GM12878 (cell line): ENCODE measurements at regions not wholly inside any gene's neighbourhood (a gene's known extent, or its start where the extent isn't known, plus 50 kb on each side); places are given as distances from the start of the nearest gene placed in this dataset.

Source experiments
- ATAC-seq: fragments of 200-7000 bp; cut with Tn5 transposase; 3 replicates; pipeline ENCODE4 v1.9.1; 2020; ENCODE audit warnings: mild to moderate bottlenecking, moderate library complexity
- BruUV-seq: library from RNA; stranded (reverse); fragments of 400-500 nt; replicated peaks from 2 replicates; lab custom pipeline; 2021; lab: Mats Ljungman, UMichigan
- CTCF ChIA-PET: fragments of 300-600 bp; sonication (Branson Sonifier 250); formaldehyde crosslinking; extraction: SDS; loops from one replicate; lab custom pipeline; 2021; ENCODE audit warnings: inconsistent platforms; lab: Yijun Ruan, JAX
- POLR2A ChIA-PET: fragments of 350-600 bp; formaldehyde crosslinking; extraction: SDS; loops from one replicate; lab custom pipeline; 2021; ENCODE audit warnings: inconsistent platforms; lab: Charles Lee
- RAD21 ChIA-PET: fragments of 300-600 bp; sonication (Branson Sonifier 250); formaldehyde crosslinking; loops from one replicate; lab custom pipeline; 2023; ENCODE audit warnings: antibody characterized with exemption; ENCODE audit not compliant: unreplicated experiment; lab: Charles Lee
- SMC1A ChIA-PET: fragments of 300-600 bp; sonication (Branson Sonifier 250); formaldehyde crosslinking; loops from one replicate; lab custom pipeline; 2023; ENCODE audit not compliant: unreplicated experiment, uncharacterized antibody; lab: Charles Lee
- DNase-seq: peaks from one replicate; pipeline ENCODE4 v3.0.0-alpha.2; 2011; ENCODE audit warnings: low read depth, low spot score
- FAIRE-seq: peaks from 3 replicates; lab custom pipeline; 2011; peaks lifted over from hg19 to GRCh38; lab: Jason Lieb, UNC
- H2AFZ ChIP-seq: 2 replicates; pipeline ENCODE4 v1.6.0; 2011; ENCODE audit warnings: low read depth, low read length, control low read depth; ENCODE audit not compliant: control insufficient read depth
- H3K27ac ChIP-seq: 2 replicates; pipeline ENCODE4 v1.5.1; 2011; ENCODE audit warnings: control low read depth; ENCODE audit not compliant: control insufficient read depth, insufficient read depth
- H3K27me3 ChIP-seq, 2 experiments: replicated peaks in 1 of 2; 2 replicates each; pipeline versions ENCODE4 v1.6.0 to v1.6.1; 2011; ENCODE audit warnings: low read length in 1 of 2; ENCODE audit not compliant: control insufficient read depth in 2 of 2, insufficient read depth in 2 of 2
- H3K36me3 ChIP-seq, 2 experiments: 2 replicates each; pipeline ENCODE4 v1.5.1; 2011; ENCODE audit warnings: low read length in 1 of 2; ENCODE audit not compliant: control insufficient read depth in 2 of 2, insufficient read depth in 2 of 2
- H3K4me1 ChIP-seq: 2 replicates; pipeline ENCODE4 v1.6.1; 2011; ENCODE audit warnings: mild to moderate bottlenecking, low read length, moderate library complexity, mixed read lengths; ENCODE audit not compliant: control insufficient read depth, insufficient read depth
- H3K4me2 ChIP-seq: 2 replicates; pipeline ENCODE4 v1.6.0; 2011; ENCODE audit warnings: control low read depth; ENCODE audit not compliant: control insufficient read depth, insufficient read depth
- H3K4me3 ChIP-seq: fragments of 200-600 bp; sonication (generic); 2 replicates; pipeline ENCODE4 v1.5.1; 2016
- H3K79me2 ChIP-seq: 2 replicates; pipeline ENCODE4 v1.6.0; 2011; ENCODE audit warnings: low read length; ENCODE audit not compliant: control insufficient read depth, insufficient read depth
- H3K9ac ChIP-seq: 2 replicates; pipeline ENCODE4 v1.8.0; 2011; ENCODE audit warnings: low read length, control low read depth, mixed read lengths; ENCODE audit not compliant: control insufficient read depth, insufficient read depth
- H3K9me3 ChIP-seq: replicated peaks from 3 replicates; pipeline ENCODE4 v1.5.1; 2011; ENCODE audit warnings: mild to moderate bottlenecking, low read length; ENCODE audit not compliant: control insufficient read depth, insufficient read depth
- H4K20me1 ChIP-seq: 2 replicates; pipeline ENCODE4 v1.6.0; 2011; ENCODE audit not compliant: control insufficient read depth, insufficient read depth
- ASH2L ChIP-seq: fragments of 300-600, 200-600 bp; sonication (generic); IDR thresholded peaks from 2 replicates; pipeline ENCODE4 v1.6.1; 2017; ENCODE audit warnings: low read depth, mild to moderate bottlenecking, borderline replicate concordance
- CEBPZ ChIP-seq: fragments of 150-350 bp; IDR thresholded peaks from 2 replicates; pipeline ENCODE4 v1.6.1; 2016; ENCODE audit warnings: low read depth, low read length
- FOS ChIP-seq: IDR thresholded peaks from 3 replicates; pipeline ENCODE4 v1.6.1; 2011; ENCODE audit warnings: borderline replicate concordance; ENCODE audit not compliant: insufficient read length; ENCODE audit errors: extremely low read depth
- GATAD2B ChIP-seq: fragments of 450-650 bp; conservative IDR thresholded peaks from 2 replicates; pipeline ENCODE4 v1.6.1; 2017; ENCODE audit warnings: low read depth, mild to moderate bottlenecking, moderate library complexity
- LARP7 ChIP-seq: fragments of 450-650 bp; IDR thresholded peaks from 2 replicates; pipeline ENCODE4 v1.6.1; 2017; ENCODE audit warnings: mild to moderate bottlenecking
- MEF2A ChIP-seq: IDR thresholded peaks from 2 replicates; pipeline ENCODE4 v1.6.1; 2011; ENCODE audit warnings: low read depth, mild to moderate bottlenecking, low read length, moderate library complexity; ENCODE audit not compliant: insufficient read depth
- NBN ChIP-seq: fragments of 450-650 bp; IDR thresholded peaks from 2 replicates; pipeline ENCODE4 v1.6.1; 2016
- PML ChIP-seq: IDR thresholded peaks from 2 replicates; pipeline ENCODE4 v1.6.1; 2012; ENCODE audit warnings: low read length, inconsistent platforms
- RCOR1 ChIP-seq: conservative IDR thresholded peaks from 2 replicates; pipeline ENCODE4 v1.6.1; 2012; ENCODE audit warnings: low read depth, low read length, improper control_type of control experiment
- SMAD5 ChIP-seq: IDR thresholded peaks from 2 replicates; pipeline ENCODE4 v1.6.1; 2016; ENCODE audit warnings: antibody characterized with exemption, low read depth
- SP1 ChIP-seq: IDR thresholded peaks from one replicate; pipeline ENCODE4 v1.6.1; 2011; ENCODE audit warnings: low read depth, low read length
- TBL1XR1 ChIP-seq: IDR thresholded peaks from 2 replicates; pipeline ENCODE4 v1.6.1; 2012; ENCODE audit warnings: low read depth, low read length, improper control_type of control experiment
- TCF7 ChIP-seq: IDR thresholded peaks from 2 replicates; pipeline ENCODE4 v1.6.1; 2014; ENCODE audit warnings: antibody characterized with exemption, borderline replicate concordance
- WRNIP1 ChIP-seq: IDR thresholded peaks from 2 replicates; pipeline ENCODE4 v1.6.1; 2011; ENCODE audit warnings: low read depth, low read length, improper control_type of control experiment, borderline replicate concordance
- ZBTB33 ChIP-seq: fragments of 450-650 bp; IDR thresholded peaks from 2 replicates; pipeline ENCODE4 v1.6.1; 2017; ENCODE audit warnings: mild to moderate bottlenecking
- ZNF274 ChIP-seq: IDR thresholded peaks from one replicate; pipeline ENCODE4 v1.8.0; 2011; ENCODE audit not compliant: insufficient read length, insufficient read depth
- WGBS: methylation state at CpG from one replicate; pipeline ENCODE4 v1.1.6; 2016; ENCODE audit warnings: low lambda C conversion rate; ENCODE audit not compliant: insufficient replicate concordance, insufficient coverage; ENCODE audit errors: missing lambda C conversion rate; 5-methylcytosine and 5-hydroxymethylcytosine counted together
- in situ Hi-C: fragments of 300-500 bp; cut with MboI; formaldehyde crosslinking; loops from 9 replicates; pipeline ENCODE4 v1.14.3; 2018; ENCODE audit warnings: mixed read lengths
- intact Hi-C: fragments of 100-400 bp; cut with micrococcal nuclease; formaldehyde crosslinking; loops from one replicate; pipeline ENCODE4 v1.14.2; 2022; ENCODE audit not compliant: unreplicated experiment
- TF ChIP-seq, protein P1 (sequence below): fragments of 450-650 bp; formaldehyde crosslinking; IDR thresholded peaks from 2 replicates; pipeline ENCODE4 v1.4.0; 2020; ENCODE audit warnings: mild to moderate bottlenecking, moderate library complexity

- no TSS peak for BruUV-seq
- ATAC-seq (no peak), DNase-seq (no peak), FAIRE-seq (no peak)
- Histone ChIP-seq H3K4me2 (no peak overlapping the region), H2AFZ (no peak overlapping the region), H3K36me3 (no peaks in the 10 kb centered on the region), H3K79me2 (no peaks in the 10 kb centered on the region), H3K27ac (no peak overlapping the region), H3K9ac (no peak overlapping the region), H3K4me1 (no peaks in the 10 kb centered on the region), H3K27me3 (no peaks in the 10 kb centered on the region), H3K4me3 (no peak overlapping the region), H4K20me1 (no peaks in the 10 kb centered on the region), H3K9me3 (no peaks in the 10 kb centered on the region)
- ChIA-PET RAD21 (no interaction called here), CTCF (no interaction called here), SMC1A (no interaction called here), POLR2A (no interaction called here)
- TF ChIP-seq ASH2L = no peak
- TF ChIP-seq PML = no peak
- TF ChIP-seq TBL1XR1 = no peak
- no peak for TF ChIP-seq SMAD5
- no peak for TF ChIP-seq MEF2A
- no peak for TF ChIP-seq ZBTB33
- no peak for TF ChIP-seq RCOR1
- no peak for TF ChIP-seq GATAD2B
- TF ChIP-seq FOS = no peak
- TF ChIP-seq WRNIP1 = no peak
- TF ChIP-seq LARP7 = no peak
- TF ChIP-seq TCF7 = no peak
- TF ChIP-seq NBN = no peak
- TF ChIP-seq, protein P1, sequence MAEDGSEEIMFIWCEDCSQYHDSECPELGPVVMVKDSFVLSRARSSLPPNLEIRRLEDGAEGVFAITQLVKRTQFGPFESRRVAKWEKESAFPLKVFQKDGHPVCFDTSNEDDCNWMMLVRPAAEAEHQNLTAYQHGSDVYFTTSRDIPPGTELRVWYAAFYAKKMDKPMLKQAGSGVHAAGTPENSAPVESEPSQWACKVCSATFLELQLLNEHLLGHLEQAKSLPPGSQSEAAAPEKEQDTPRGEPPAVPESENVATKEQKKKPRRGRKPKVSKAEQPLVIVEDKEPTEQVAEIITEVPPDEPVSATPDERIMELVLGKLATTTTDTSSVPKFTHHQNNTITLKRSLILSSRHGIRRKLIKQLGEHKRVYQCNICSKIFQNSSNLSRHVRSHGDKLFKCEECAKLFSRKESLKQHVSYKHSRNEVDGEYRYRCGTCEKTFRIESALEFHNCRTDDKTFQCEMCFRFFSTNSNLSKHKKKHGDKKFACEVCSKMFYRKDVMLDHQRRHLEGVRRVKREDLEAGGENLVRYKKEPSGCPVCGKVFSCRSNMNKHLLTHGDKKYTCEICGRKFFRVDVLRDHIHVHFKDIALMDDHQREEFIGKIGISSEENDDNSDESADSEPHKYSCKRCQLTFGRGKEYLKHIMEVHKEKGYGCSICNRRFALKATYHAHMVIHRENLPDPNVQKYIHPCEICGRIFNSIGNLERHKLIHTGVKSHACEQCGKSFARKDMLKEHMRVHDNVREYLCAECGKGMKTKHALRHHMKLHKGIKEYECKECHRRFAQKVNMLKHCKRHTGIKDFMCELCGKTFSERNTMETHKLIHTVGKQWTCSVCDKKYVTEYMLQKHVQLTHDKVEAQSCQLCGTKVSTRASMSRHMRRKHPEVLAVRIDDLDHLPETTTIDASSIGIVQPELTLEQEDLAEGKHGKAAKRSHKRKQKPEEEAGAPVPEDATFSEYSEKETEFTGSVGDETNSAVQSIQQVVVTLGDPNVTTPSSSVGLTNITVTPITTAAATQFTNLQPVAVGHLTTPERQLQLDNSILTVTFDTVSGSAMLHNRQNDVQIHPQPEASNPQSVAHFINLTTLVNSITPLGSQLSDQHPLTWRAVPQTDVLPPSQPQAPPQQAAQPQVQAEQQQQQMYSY (CRISPR knock-in tag) = no peak
- no peak for TF ChIP-seq SP1
- TF ChIP-seq ZNF274 = no peak
- no peak for TF ChIP-seq CEBPZ
- in situ Hi-C loops = no loop called here
- WGBS = 95% methylated on average over 1 of the region's 1 CpG
- intact Hi-C loops = no loop called here
Measured at GRCh38 chr15:37518436-37518835, 416.0 kb upstream of the TMCO5A start.
